ENCODE measurements at regions not wholly inside any gene's neighbourhood (a gene's known extent, or its start where the extent isn't known, plus 50 kb on each side); places are given as distances from the start of the nearest gene placed in this dataset.

DNA sequence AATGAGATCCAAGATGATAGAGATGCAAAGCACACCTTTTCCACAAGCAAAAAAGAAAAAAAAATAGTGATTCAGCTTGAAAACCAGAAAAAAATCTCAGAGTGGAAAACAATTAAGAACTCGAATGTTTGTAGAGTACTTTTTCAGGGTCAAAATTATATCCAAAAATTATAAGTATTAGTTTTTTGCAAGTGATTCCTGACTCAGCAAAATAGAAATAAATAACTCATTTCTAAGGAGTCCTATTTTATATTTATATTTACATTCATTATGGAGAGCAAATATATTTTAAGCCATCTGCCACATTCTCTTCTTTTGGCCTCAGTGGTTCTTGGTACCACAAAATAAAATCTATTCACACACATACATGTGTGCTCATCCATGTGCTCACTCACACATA, 1011.8 kb upstream of the ARRDC3 start:
- ATAC-seq (ENCODE audit: low FRiP score) (no peak), DNase-seq (ENCODE audit: low spot score) (no peak)
- TF ChIP-seq, protein P1, sequence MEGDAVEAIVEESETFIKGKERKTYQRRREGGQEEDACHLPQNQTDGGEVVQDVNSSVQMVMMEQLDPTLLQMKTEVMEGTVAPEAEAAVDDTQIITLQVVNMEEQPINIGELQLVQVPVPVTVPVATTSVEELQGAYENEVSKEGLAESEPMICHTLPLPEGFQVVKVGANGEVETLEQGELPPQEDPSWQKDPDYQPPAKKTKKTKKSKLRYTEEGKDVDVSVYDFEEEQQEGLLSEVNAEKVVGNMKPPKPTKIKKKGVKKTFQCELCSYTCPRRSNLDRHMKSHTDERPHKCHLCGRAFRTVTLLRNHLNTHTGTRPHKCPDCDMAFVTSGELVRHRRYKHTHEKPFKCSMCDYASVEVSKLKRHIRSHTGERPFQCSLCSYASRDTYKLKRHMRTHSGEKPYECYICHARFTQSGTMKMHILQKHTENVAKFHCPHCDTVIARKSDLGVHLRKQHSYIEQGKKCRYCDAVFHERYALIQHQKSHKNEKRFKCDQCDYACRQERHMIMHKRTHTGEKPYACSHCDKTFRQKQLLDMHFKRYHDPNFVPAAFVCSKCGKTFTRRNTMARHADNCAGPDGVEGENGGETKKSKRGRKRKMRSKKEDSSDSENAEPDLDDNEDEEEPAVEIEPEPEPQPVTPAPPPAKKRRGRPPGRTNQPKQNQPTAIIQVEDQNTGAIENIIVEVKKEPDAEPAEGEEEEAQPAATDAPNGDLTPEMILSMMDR (IDR thresholded peaks at IDR 0.05), result no peak

DNA sequence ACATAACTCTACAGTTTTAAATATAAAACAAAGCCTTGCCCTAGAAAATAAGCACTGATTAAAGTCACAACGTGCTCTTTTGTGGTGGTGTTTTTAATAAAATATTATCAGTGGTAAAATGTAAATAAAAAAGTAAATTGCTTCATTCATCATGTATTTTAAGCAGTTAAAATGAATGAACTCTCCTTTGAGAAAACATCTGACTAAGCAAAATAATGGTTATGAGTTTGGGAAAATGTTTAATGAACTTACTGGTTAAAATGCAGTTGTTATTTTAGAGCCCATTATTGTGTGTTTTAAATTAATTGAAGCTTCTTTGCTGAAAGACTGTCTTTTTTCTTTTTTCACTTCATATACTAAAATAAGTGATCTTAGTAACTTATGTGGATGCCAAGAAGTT, 1007.5 kb upstream of the ARRDC3 start:
- ATAC-seq (ENCODE audit: low FRiP score) (no peak), DNase-seq (ENCODE audit: low spot score) (no peak)
- TF ChIP-seq, protein P1 (IDR thresholded peaks at IDR 0.05), result no peak

DNA sequence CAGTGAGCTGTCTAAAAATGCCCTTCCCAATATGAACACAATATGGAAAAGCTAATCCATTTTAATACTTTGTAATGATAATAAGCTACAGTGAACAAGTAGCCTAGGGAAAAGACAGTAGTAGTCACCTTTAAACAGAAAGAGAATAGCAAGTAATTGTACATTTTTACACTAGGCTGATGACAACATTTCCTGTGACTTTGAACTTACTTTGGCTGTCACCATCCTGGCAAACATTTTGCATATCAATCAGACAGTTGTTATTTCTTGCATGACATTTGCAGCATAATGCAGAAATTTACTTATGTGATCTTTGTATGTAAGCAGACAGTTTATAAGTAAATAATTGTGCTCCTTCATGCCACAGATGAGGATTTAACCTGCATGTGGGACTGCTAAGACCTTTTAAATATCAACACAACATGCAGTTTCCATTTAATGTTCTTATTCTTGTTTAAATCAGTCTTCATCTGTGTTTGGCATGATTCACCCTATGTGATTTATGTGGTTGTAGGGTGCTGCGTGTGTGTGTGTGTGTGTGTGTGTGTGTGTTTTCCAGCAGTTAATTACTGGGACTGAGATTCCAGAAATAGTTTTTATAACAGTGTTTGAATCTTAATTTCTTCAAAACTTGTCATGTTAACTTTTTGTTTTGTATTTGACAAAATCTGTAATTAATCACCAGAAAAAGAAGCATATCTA, 997.1 kb upstream of the ARRDC3 start:
- ATAC-seq (ENCODE audit: low FRiP score), result no peak
- TF ChIP-seq, protein P1 (IDR thresholded peaks at IDR 0.05), result no peak
- no peak for DNase-seq (ENCODE audit: low spot score)

DNA sequence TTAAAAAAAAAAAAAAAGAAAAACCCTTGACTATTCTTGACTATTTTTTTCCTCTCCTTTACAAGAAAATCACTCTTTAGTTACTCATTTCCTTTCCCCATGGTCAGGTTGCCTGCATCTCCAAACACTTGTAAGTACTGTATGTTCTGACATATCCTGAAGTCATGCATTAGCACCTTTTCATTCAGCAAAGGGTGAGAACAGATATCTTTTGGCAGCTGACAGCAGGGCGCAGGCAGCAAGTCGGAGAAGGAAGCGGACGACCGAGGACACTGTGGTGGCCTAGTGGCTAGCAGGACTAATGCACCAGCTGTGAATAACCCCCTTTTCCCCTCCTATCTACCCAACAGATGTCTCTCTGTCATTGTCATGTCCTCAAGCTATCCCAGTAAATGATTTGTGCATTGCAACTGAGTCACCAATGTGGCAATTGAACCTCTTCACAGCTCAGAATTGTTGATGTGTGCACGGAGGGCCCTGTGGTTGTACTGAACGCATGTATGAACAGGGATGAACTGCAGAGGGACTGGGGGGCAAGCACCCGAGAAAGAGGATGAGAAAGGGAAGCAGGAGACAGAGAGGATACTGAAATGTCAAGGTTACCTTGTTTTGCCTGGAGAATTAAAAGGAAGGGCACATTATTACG, 996.0 kb upstream of the ARRDC3 start:
- no peak for ATAC-seq (ENCODE audit: low FRiP score)
- DNase-seq (ENCODE audit: low spot score), result no peak
- TF ChIP-seq, protein P1 (IDR thresholded peaks at IDR 0.05), result no peak

DNA sequence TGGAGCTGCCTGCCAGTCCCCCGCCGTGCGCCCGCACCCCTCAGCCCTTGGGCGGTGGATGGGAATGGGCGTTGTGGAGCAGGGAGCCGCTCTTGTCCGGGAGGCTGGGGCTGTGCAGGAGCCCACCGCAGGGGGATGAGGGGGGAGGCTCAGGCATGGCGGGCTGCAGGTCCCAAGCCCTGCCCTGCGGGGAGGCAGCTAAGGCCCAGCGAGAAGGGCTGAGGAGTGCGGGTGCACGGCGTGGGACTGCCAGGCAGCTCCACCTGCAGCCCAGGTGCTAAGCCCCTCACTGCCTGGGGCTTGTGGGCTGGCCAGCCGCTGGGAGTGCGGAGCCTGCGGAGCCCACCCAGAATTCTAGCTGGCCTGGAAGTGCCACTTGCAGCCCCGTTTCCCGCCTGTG, 991.7 kb upstream of the ARRDC3 start:
- TF ChIP-seq, protein P1 (IDR thresholded peaks at IDR 0.05), result no peak
- ATAC-seq (ENCODE audit: low FRiP score), result no peak
- DNase-seq (ENCODE audit: low spot score), result no peak

DNA sequence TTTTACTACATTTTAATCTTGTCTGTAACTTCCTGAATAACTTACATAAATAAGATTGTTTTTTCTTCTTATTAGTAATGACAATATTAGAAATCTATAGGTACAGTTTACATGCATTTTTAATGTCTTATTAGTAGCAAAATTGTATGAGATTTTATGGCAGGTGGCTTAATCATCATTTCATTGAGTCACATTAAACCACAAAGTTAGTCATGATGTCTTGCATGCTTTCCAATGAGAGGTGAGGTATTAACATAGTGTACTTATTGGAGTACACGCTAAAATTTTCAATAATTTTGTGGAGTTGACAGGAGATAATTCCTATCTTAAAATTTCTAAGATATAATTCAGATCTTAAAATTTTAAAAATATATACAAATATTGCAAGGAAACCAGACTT, 989.6 kb upstream of the ARRDC3 start:
- ATAC-seq (ENCODE audit: low FRiP score), result no peak
- TF ChIP-seq, protein P1 (IDR thresholded peaks at IDR 0.05), result no peak

DNA sequence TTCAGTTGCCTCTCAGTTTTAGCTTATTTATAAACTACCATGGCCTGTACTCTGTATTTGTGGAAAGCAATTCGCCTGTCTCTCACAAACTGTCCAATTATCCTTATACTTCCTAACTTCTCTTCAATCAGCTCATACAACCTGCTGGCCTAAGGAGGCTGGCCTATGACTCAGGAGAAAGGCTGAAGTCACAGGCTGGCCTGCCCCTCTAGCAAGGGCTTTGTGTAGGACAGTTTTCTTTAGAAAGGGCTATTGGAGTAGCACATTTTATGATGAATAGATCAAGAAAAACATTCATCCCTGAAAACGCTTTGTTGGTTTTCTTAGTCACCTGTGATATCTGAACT, 988.7 kb upstream of the ARRDC3 start:
- TF ChIP-seq, protein P1 (IDR thresholded peaks at IDR 0.05), result no peak
- ATAC-seq (ENCODE audit: low FRiP score) (no peak), DNase-seq (ENCODE audit: low spot score) (no peak)

More for the DNA sequence above, 989.6 kb upstream of the ARRDC3 start:
- no peak for DNase-seq (ENCODE audit: low spot score)
